HG03354 (cell line): ENCODE measurements at regions not wholly inside any gene's neighbourhood (a gene's known extent, or its start where the extent isn't known, plus 50 kb on each side); places are given as distances from the start of the nearest gene placed in this dataset.

ENCODE experiments used
- ATAC-seq: cut with Tn5 transposase; IDR thresholded peaks from one replicate; pipeline ENCODE4 v1.9.1; 2021; ENCODE audit warnings: mild to moderate bottlenecking; ENCODE audit not compliant: unreplicated experiment, poor library complexity, severe bottlenecking

DNA sequence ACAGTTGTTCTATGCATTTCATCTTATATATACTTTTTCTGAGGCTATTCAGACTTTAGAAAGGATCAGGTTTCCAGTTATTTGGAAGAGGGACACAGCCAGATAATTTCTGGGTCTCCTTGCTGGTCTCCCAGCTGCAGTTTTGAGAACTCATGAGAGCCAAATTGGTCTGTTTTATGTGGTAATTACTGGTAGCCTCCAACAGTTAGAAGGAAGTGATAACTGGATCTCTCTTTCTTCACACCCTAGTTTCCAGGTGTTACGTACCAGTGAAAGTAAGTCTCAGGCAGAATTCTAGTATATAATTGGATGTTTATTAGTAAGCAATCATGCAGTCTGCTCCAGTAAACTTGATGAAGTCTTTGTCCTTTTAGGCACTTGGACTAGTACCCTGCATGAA, 63.2 kb upstream of the RPS23 start:
- ATAC-seq, result no peak

DNA sequence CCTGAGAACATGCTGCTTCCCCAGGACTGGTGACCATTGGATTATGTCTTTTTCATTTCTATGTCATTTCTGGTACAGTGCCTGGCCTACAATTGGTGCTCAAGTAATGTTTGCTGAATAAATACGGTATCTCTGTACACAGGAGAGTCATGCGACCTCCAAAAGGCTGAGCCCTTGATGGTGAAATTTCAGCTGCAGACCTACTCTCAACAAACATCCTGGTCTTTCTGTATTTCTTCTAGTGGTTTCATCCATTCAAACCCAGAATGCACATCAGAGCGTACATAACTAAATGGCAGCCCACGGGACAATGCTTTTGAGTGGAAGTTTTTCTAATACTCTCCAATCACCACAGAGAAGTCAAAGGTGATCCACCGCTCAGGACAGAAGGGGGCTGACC, 62.6 kb upstream of the RPS23 start:
- ATAC-seq, result no peak

DNA sequence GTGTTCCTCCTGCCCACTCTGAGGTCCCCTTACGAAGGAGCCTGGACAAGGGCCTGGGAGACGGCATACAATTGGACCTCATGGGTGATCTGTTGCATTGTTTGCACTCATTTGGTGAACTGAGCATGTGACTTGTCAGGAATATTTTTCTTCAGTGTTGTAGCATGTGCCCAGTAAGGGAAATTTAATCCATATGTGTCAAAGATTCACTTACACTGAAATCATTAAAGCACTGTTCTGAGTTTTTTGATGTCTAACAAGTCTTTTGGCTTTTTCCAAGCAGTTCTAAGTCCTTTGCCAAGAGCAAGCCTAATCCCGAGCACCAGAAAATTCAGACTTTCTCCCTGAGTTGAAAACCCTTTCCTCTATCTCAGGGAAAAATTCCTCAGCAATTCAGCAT, 61.6 kb upstream of the RPS23 start:
- ATAC-seq, result no peak

DNA sequence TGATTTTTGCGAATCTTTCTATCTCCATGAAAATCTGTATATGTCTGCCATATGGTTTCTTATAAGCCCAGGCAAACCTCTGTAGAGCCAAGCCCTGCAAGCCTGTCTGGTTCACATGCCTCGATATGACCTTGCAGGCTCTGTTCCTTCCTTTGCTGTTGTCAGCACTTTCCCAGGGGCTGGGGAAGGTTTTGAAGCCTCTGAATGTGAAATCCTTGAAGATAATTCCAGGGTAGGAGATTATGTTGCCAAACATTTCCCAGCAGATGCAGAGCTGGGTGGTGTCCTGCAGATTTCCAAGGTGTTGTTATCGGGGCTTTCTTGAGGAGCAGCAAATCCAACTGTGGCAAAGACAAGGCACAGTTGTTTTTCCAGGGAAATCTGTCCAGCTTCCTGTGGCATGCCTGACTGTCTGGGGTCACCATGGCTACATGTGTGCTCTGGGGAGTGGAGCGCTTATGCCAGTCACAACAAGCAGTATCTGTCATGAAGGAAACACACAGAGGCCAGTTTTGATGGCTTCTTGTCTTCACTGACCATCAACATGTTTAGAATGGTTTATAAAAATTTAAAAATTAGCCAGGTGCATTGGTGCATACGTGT, 60.7 kb upstream of the RPS23 start:
- ATAC-seq, result no peak

DNA sequence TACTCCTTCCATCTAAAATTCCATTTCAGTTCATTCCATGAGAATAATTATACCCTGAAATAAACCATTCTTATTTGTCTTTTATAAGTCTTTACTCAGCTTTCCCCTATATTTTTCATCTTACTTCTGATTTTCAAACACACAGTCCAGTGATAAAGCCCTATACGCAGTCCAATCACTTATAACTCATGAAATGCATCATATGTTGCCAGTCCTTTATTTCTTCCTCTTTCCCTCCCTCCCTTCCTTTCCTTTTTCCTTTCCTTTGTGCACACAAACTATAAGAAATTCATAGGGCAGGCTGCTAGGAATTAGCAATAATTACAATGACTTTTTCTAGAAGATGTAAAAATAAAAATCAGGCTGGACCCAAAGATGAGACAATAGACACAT, 58.8 kb upstream of the RPS23 start:
- ATAC-seq, result no peak

DNA sequence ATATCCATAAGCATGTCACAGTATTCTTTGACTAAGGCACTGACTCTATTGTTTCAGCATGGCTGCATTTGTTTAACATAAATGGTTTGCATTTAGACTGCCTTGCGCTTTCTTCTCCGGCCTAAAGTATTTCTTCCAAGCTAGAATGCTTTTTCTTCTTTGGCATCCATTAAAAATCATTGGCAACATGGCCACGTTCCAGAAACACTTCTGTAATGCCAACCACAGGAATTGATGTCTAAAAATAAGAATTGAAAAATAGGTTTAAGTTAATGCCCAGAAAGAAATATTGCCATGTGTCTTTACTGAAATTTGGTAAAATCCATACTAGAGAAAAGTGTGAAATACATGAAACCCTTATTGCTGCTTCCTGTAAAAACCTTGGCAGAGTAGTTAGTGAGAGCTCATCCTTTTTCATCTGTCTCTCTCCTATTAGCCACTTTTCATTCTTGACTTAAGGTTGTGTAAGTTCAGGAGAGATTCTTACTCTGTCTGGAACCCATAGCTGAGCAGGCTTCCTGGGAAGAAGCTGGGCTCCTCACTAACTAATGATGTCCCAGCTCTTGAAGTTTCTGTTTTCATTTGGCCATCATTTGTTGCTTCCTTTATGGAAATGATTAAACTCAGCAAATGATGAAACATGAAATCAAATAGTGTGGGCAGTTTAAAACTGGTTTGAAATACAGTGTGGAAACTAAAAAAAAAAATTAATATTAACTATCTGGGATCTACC, 58.2 kb upstream of the RPS23 start:
- ATAC-seq, result no peak

DNA sequence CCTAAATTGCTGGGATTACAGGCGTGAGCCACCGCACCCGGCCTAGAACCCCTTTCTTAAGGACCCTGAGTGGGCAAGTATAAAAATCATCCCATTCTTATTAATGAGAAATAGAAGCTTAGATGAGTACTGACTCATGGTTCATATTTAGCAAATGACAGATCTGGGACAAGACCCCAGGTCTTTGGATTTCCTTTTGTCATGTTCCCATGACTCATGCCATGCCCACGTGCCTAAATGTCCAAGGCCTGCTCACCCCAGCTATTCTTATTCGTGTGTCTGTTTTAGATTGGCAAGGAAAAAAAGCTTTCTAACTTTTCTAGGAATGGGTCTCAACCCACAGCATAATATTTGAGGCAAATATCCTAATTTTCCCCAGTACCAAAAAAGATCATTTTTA, 57.7 kb upstream of the RPS23 start:
- no peak for ATAC-seq

DNA sequence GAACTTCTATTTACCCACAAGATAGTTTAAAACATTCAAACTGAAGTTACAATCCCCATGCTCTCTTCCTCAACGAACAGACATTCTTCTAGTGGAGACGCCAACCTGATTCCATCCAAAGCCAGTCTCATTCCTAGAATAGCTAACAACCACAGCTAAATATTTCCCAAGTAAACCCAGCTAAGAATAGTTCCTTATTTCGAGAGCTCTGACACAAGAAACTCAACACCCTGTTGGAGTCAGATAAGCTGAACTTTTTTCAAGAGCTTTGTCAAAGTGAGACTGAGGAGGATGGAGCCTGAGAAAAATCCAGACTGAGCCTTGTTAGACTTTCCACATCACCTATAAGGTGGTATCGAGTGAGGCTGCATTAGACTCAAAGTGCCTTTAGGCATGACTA, 56.7 kb upstream of the RPS23 start:
- no peak for ATAC-seq

DNA sequence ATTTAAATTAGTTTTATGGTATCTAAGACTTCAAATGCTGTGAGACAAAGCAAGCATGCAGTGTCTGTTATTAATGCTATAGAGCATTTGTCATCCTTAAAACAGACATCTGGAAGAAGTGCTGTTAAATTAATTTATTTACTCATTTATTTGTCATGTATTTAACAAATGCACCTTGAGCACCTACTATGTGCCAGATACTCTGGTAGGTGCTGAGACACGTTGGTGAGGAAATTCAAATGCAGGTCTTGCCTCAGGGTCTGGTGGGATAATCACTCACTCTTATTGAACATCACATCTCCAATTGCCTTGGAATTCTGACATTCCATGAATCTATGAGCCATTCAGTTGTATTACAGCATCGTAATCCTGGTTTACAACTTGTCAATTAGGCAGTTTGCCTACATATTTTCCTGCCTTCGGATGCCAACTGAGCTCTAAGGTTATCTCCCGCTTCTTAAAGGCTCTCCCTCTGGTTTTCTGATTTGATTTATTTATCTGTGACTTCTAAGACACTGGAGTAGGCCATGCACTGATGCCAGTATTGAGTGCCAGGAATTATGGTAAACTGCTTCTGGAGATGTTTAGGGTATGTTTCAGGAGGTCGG, 56.0 kb upstream of the RPS23 start:
- no peak for ATAC-seq

DNA sequence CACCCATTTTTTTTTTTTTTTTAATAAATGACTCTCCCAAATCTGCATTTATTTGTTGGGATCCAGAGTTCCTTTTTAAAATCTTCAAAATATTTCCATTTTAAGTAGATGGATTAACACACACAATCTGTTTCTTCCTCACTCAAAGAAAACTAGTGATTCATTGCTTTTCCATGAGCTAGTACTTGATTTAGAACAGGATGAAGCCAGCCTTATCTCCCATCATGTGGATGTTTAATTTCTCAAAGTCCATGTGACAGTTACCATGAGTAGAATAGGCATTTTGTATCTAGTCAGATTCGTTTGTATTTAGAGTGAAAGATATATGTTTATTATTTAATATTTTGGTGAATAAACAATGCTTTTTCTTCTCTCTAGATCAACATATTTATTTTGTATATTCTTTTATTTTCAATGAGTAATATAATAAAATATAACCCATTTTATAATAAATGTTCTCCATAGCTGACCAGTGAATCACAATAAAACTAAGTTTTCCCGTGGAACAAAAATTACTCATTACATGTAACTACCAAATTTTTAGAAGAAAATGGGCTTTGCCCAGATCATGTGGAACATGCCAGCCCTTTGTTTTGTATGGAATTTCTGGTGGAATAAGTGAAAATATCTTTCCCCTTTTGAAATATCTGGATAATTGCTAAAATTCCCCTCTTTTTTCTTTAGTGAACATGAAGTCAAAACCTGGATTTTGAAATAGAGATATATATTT, 54.9 kb upstream of the RPS23 start:
- no peak for ATAC-seq

DNA sequence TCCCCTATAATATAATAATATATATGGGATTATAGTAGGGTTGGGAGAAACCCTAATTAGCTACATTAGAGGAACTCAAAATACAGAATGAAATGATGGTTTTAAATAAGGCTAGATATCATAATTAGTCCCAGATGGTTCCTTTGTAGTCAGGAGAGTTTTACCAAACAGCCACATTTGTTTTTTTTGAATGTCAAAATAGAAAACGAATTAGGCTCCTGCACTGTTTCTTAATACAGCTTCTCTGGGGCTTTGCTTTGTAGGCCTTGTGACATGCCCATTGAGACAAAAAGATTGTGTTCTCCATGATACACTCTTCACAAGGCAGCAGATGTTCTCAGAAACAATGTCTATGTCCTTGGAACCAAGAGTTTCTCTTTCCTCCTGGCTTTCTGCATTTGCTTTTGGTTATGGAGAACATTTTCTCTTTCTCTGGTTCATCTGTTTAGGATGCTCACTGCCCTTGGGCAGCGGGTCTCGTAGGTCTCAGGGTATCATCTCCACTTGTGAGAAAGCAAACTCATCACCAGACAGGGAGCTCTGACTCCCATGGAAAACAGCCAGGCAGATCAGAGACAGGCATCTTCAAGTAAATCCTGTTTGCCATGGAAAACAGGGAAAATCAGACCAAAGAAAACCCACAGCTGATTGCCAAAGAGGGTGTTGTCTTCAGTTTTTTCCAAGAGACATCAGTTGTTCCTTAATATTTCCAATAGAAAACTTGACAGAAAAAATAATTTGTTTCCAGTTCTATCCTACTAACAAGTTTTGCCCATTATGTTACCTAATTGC, 54.1 kb upstream of the RPS23 start:
- ATAC-seq, result no peak

DNA sequence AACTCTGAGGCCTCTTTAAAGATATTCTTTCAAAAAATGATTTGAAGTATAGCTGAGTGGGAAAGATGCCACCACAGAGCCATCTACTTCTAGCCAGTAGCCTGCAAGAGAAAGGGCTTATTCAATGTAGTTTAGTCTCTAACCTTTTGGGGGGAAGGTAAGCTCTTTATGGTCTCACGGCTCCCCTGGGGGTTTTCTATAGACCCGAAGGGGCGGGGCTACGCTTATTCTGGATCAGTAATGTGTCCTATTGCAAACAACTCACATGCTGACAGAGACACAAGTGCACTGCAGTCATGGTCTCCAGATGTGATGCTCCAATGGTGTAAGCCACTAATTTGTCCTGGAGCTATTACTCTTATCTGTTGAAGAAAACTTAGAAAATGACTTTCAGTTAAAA, 53.4 kb upstream of the RPS23 start:
- no peak for ATAC-seq

DNA sequence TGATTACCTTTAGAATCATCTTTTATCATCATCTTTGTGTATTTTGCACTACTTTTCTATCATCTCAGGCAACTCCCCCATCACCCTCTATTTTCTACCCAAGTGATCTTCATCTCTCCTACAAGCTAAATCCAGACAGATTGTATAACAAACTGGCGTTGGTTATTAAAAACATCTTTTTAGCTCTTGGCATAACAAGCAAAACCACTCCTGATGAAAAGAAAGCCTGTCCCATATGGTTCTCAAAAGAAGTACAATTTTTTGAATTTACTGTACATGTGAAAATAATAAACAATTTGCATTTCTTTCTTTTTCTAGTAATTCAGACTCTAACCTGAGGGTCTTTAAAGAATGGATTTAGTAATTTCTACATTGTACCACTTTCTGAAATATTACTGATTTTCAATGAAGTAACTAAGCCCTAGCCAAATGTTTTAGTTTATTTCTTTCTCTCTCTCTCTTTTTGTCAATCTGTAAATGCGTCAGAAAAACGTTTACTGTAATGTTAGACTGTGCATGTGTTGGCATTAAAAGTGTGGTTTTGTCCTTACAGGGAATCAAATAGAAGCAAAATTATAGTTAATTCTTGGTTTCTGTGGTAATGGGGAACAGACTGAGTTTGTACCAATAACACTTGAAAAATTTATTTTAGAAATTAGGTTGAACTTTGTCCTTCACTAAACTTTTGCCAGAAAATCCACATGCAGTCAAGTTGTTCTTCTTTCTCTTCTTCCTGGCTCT, 52.5 kb upstream of the RPS23 start:
- no peak for ATAC-seq

DNA sequence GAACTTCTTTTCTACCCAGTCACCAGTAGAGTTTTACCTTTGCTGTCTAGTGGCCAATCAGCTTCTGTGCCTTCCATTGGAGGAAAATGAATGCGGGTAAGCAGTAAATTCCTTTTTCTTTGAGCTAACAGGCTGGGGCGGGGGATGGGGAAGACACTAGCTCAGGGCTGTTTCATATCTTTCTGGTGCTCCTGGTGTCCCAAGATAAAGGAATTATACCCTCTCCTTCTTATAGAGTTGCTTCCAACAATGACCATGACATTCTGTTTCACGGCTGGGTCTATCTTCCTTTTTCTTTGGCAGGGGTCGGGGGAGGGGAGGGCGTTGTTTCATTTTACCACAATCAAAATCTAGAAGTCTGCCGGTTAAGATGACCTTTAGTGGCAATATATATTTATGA, 51.2 kb upstream of the RPS23 start:
- ATAC-seq, result no peak
